A549 (cell line): ENCODE measurements at regions not wholly inside any gene's neighbourhood (a gene's known extent, or its start where the extent isn't known, plus 50 kb on each side); places are given as distances from the start of the nearest gene placed in this dataset.
A peak's percentile ranks its signal among the peaks of the same experiment; 100 is the strongest.

Experiments used
- ATAC-seq, 2 experiments: fragments of 200-7000 bp in 1 of 2; fragments of >200 bp in 1 of 2; cut with Nextera tagmentation in 1 of 2; cut with Tn5 transposase in 1 of 2; 3 replicates each; pipeline versions ENCODE4 v1.8.0 to v1.9.1; 2018 to 2020; ENCODE audit warnings: mild to moderate bottlenecking in 1 of 2, moderate library complexity in 1 of 2
- CTCF ChIA-PET: fragments of 300-600 bp; sonication (Branson Sonifier 250); formaldehyde crosslinking; extraction: SDS; loops from one replicate; lab custom pipeline; 2021; ENCODE audit warnings: antibody characterized with exemption, inconsistent platforms; lab: Yijun Ruan, JAX
- POLR2A ChIA-PET: fragments of 350-600 bp; formaldehyde crosslinking; extraction: SDS; loops from one replicate; lab custom pipeline; 2021; ENCODE audit warnings: antibody characterized with exemption, inconsistent platforms; lab: Yijun Ruan, JAX
- DNase-seq, 2 experiments: peaks; one replicate each; pipeline versions ENCODE4 v3.0.0 to v3.0.0-alpha.2; 2011 to 2016; ENCODE audit warnings: low read depth in 1 of 2, low spot score in 1 of 2
- FAIRE-seq: peaks from 2 replicates; lab custom pipeline; 2011; peaks lifted over from hg19 to GRCh38; lab: Jason Lieb, UNC
- H3K27ac ChIP-seq, 2 experiments: fragments of >200 bp; sonication (Bioruptor Twin); formaldehyde crosslinking; 3 replicates each; pipeline ENCODE4 v1.5.1; 2016 to 2017
- H3K4me1 ChIP-seq: fragments of >200 bp; sonication (Bioruptor Twin); formaldehyde crosslinking; 3 replicates; pipeline ENCODE4 v1.6.1; 2016
- H3K4me2 ChIP-seq: fragments of >200 bp; sonication (Bioruptor Twin); formaldehyde crosslinking; 3 replicates; pipeline ENCODE4 v1.6.1; 2016
- H3K4me3 ChIP-seq: fragments of >200 bp; sonication (Bioruptor Twin); formaldehyde crosslinking; 3 replicates; pipeline ENCODE4 v1.5.1; 2016
- H3K9me3 ChIP-seq: fragments of >200 bp; sonication (Bioruptor Twin); formaldehyde crosslinking; 3 replicates; pipeline ENCODE4 v1.6.1; 2016
- ATOH8 ChIP-seq: fragments of 250-450 bp; sonication (Bioruptor Pico); IDR thresholded peaks from 2 replicates; pipeline ENCODE4 v1.5.0; 2020; ENCODE audit warnings: low read depth, mild to moderate bottlenecking, moderate library complexity
- BCL3 ChIP-seq: fragments of >200 bp; sonication (Bioruptor Twin); formaldehyde crosslinking; IDR thresholded peaks from 3 replicates; pipeline ENCODE4 v1.6.1; 2016
- CBX2 ChIP-seq: fragments of 200-600 bp; sonication (generic); IDR thresholded peaks from 2 replicates; pipeline ENCODE4 v1.6.1; 2016; ENCODE audit warnings: low read depth, mild to moderate bottlenecking, borderline replicate concordance
- CHD4 ChIP-seq: fragments of 200-600 bp; sonication (generic); IDR thresholded peaks from 2 replicates; pipeline ENCODE4 v1.6.1; 2016; ENCODE audit warnings: antibody characterized with exemption, mild to moderate bottlenecking, borderline replicate concordance
- E2F6 ChIP-seq: IDR thresholded peaks from 2 replicates; pipeline ENCODE4 v1.6.1; 2012; ENCODE audit warnings: low read depth, borderline replicate concordance
- EP300 ChIP-seq, 2 experiments: fragments of >200 bp; sonication (Bioruptor Twin); formaldehyde crosslinking; IDR thresholded peaks; 2 replicates in 1 of 2; 3 replicates in 1 of 2; pipeline ENCODE4 v1.6.1; 2016 to 2017
- FOSB ChIP-seq: fragments of 250-450 bp; sonication (Bioruptor Pico); IDR thresholded peaks from 2 replicates; pipeline ENCODE4 v1.5.0; 2020; ENCODE audit warnings: mild to moderate bottlenecking, moderate library complexity
- FOSL2 ChIP-seq, 2 experiments: fragments of 450-650 bp in 1 of 2; fragments of >200 bp in 1 of 2; sonication (Bioruptor Twin) in 1 of 2; formaldehyde crosslinking; IDR thresholded peaks; 2 replicates each; pipeline versions ENCODE4 v1.5.0 to v1.6.1; 2016 to 2020; ENCODE audit warnings: mild to moderate bottlenecking in 1 of 2, moderate library complexity in 1 of 2
- HEYL ChIP-seq: fragments of 250-450 bp; sonication (Bioruptor Pico); IDR thresholded peaks from 2 replicates; pipeline ENCODE4 v1.8.0; 2021; ENCODE audit warnings: mild to moderate bottlenecking, moderate library complexity
- HMGXB4 ChIP-seq: fragments of 250-450 bp; sonication (Bioruptor Pico); IDR thresholded peaks from 2 replicates; pipeline ENCODE4 v1.5.0; 2021; ENCODE audit warnings: mild to moderate bottlenecking, moderate library complexity, borderline replicate concordance
- HOXA7 ChIP-seq: fragments of 250-450 bp; sonication (Bioruptor Pico); IDR thresholded peaks from 2 replicates; pipeline ENCODE4 v1.5.0; 2020; ENCODE audit warnings: mild to moderate bottlenecking, moderate library complexity
- HOXB13 ChIP-seq: fragments of 250-450 bp; sonication (Bioruptor Pico); IDR thresholded peaks from 2 replicates; pipeline ENCODE4 v1.5.0; 2020; ENCODE audit warnings: low read depth, mild to moderate bottlenecking, moderate library complexity
- JUNB ChIP-seq: fragments of >200 bp; sonication (Bioruptor Twin); formaldehyde crosslinking; IDR thresholded peaks from 2 replicates; pipeline ENCODE4 v1.6.1; 2016
- KDM1A ChIP-seq: fragments of 200-600 bp; sonication (generic); IDR thresholded peaks from 2 replicates; pipeline ENCODE4 v1.6.1; 2016; ENCODE audit warnings: low read depth, mild to moderate bottlenecking
- MAX ChIP-seq: IDR thresholded peaks from 2 replicates; pipeline ENCODE4 v1.6.1; 2012
- NFE2L2 ChIP-seq: fragments of 150-350 bp; conservative IDR thresholded peaks from 2 replicates; pipeline ENCODE4 v1.6.1; 2014; ENCODE audit warnings: low read length
- PBX3 ChIP-seq: IDR thresholded peaks from 2 replicates; pipeline ENCODE4 v1.6.1; 2012
- RARB ChIP-seq: fragments of 250-450 bp; sonication (Bioruptor Pico); IDR thresholded peaks from 2 replicates; pipeline ENCODE4 v1.8.0; 2021; ENCODE audit warnings: mild to moderate bottlenecking, moderate library complexity
- RCOR1 ChIP-seq: fragments of 150-350 bp; IDR thresholded peaks from 2 replicates; pipeline ENCODE4 v1.6.1; 2014; ENCODE audit warnings: antibody characterized with exemption, low read length, low read depth
- SREBF2 ChIP-seq: fragments of 450-650 bp; IDR thresholded peaks from 2 replicates; pipeline ENCODE4 v1.6.1; 2014; ENCODE audit warnings: mild to moderate bottlenecking, moderate library complexity
- ZNF302 ChIP-seq: fragments of 250-450 bp; sonication (Bioruptor Pico); IDR thresholded peaks from 2 replicates; pipeline ENCODE4 v1.9.0; 2021; ENCODE audit warnings: inconsistent platforms, mild to moderate bottlenecking, moderate library complexity
- WGBS: methylation state at CpG from one replicate; pipeline ENCODE4 v1.1.6; 2017; ENCODE audit errors: missing lambda C conversion rate; 5-methylcytosine and 5-hydroxymethylcytosine counted together
- TF ChIP-seq, protein P1 (sequence below): fragments of 200-600 bp; sonication (generic); IDR thresholded peaks from 2 replicates; pipeline ENCODE4 v1.6.1; 2016; ENCODE audit warnings: antibody characterized with exemption, mild to moderate bottlenecking, moderate library complexity

GRCh38 chr11:28963187-28963586 lies 855.0 kb downstream of the METTL15 start (continued):
- no peak for TF ChIP-seq HOXA7
- no peak for TF ChIP-seq MAX
- TF ChIP-seq SREBF2, result no peak
- TF ChIP-seq, protein P1, sequence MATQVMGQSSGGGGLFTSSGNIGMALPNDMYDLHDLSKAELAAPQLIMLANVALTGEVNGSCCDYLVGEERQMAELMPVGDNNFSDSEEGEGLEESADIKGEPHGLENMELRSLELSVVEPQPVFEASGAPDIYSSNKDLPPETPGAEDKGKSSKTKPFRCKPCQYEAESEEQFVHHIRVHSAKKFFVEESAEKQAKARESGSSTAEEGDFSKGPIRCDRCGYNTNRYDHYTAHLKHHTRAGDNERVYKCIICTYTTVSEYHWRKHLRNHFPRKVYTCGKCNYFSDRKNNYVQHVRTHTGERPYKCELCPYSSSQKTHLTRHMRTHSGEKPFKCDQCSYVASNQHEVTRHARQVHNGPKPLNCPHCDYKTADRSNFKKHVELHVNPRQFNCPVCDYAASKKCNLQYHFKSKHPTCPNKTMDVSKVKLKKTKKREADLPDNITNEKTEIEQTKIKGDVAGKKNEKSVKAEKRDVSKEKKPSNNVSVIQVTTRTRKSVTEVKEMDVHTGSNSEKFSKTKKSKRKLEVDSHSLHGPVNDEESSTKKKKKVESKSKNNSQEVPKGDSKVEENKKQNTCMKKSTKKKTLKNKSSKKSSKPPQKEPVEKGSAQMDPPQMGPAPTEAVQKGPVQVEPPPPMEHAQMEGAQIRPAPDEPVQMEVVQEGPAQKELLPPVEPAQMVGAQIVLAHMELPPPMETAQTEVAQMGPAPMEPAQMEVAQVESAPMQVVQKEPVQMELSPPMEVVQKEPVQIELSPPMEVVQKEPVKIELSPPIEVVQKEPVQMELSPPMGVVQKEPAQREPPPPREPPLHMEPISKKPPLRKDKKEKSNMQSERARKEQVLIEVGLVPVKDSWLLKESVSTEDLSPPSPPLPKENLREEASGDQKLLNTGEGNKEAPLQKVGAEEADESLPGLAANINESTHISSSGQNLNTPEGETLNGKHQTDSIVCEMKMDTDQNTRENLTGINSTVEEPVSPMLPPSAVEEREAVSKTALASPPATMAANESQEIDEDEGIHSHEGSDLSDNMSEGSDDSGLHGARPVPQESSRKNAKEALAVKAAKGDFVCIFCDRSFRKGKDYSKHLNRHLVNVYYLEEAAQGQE, result no peak
- 0 out of 5 replicates have a peak, but pooled peaks of 1 of the 2 experiments have one; percentile 21 for TF ChIP-seq EP300 (IDR thresholded peaks at IDR 0.05)
- TF ChIP-seq ATOH8 (CRISPR knock-in tag), result no peak
- TF ChIP-seq E2F6, result no peak
- TF ChIP-seq FOSL2 (IDR thresholded peaks at IDR 0.05), result peak; percentile 13; the same call in 1 of the 2 replicates
- peak; percentile 28; the same call in 1 of the 2 replicates for TF ChIP-seq FOSL2 (CRISPR knock-in tag; IDR thresholded peaks at IDR 0.05)
- TF ChIP-seq CHD4, result no peak
- no peak for TF ChIP-seq RCOR1
- TF ChIP-seq NFE2L2, result no peak
- TF ChIP-seq HOXB13, result no peak
- no peak for TF ChIP-seq HEYL (CRISPR knock-in tag)
- no peak for TF ChIP-seq RARB

GRCh38 chr11:28962502-28962901 lies 854.3 kb downstream of the METTL15 start:
- DNase-seq (no peak), FAIRE-seq (no peak), ATAC-seq (no peak)
- peak overlapping the region in 1 of 2 experiments; percentile 47; a peak in 2 of 6 replicates for H3K27ac ChIP-seq
- POLR2A ChIA-PET, result no interaction called here
- CTCF ChIA-PET, result no interaction called here
- H3K9me3 ChIP-seq, result peaks cover 4% of the 10 kb centered on the region; the same call in 2 of the 3 replicates
- 95% methylated on average over 5 of the region's 5 CpGs for WGBS
- TF ChIP-seq CBX2, result no peak
- no peak for TF ChIP-seq HMGXB4 (CRISPR knock-in tag)
- no peak for TF ChIP-seq ZNF302
- H3K4me2 ChIP-seq, result no peak overlapping the region
- no peak overlapping the region for H3K4me3 ChIP-seq
- peaks cover 27% of the 10 kb centered on the region for H3K4me1 ChIP-seq

- ATAC-seq (no peak), DNase-seq (no peak), FAIRE-seq (no peak)
- Histone ChIP-seq H3K9me3 (0 out of 3 replicates have a peak, but pooled peaks cover 3% of the 10 kb centered on the region), H3K4me3 (no peak overlapping the region), H3K4me2 (no peak overlapping the region), H3K4me1 (peaks cover 27% of the 10 kb centered on the region), H3K27ac (peak overlapping the region in 1 of 2 experiments; percentile 47; a peak in 1 of 6 replicates)
- ChIA-PET CTCF (no interaction called here), POLR2A (no interaction called here)
- WGBS, result 86% methylated on average over 1 of the region's 1 CpG
- TF ChIP-seq MAX, result no peak
- no peak for TF ChIP-seq FOSB (CRISPR knock-in tag)
- no peak for TF ChIP-seq JUNB
- TF ChIP-seq PBX3, result no peak
- no peak for TF ChIP-seq BCL3
- TF ChIP-seq KDM1A, result no peak
These were observed 853.5 kb downstream of the METTL15 start for GRCh38 chr11:28961726-28962125.
